ENCODE measurements at regions not wholly inside any gene's neighbourhood (a gene's known extent, or its start where the extent isn't known, plus 50 kb on each side); places are given as distances from the start of the nearest gene placed in this dataset.
"Not testable (repeated sequence)": the region's sequence is repeated elsewhere in the genome, so short reads cannot be mapped to it uniquely, and the experiment has no call there.

DNA sequence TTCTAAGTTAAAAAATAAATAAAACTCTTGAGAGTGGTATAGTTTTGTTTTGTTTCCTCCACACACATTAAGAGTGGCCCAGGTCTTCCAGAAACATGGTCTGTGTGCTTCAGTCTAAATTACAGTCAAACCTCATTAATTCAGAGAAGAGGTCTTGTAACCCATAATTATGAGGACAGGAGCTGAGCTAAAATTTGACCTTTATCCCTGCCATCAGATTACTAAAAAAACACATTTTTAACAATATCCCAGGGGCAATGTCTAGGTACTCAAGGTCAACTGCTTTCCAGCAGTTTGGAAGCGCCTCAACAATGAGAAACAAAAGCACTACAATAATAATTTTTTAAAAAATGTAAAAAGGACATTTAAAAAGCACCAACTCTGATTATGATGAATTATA is 184.1 kb upstream of the PFKP start:
- TF ChIP-seq, protein P1, sequence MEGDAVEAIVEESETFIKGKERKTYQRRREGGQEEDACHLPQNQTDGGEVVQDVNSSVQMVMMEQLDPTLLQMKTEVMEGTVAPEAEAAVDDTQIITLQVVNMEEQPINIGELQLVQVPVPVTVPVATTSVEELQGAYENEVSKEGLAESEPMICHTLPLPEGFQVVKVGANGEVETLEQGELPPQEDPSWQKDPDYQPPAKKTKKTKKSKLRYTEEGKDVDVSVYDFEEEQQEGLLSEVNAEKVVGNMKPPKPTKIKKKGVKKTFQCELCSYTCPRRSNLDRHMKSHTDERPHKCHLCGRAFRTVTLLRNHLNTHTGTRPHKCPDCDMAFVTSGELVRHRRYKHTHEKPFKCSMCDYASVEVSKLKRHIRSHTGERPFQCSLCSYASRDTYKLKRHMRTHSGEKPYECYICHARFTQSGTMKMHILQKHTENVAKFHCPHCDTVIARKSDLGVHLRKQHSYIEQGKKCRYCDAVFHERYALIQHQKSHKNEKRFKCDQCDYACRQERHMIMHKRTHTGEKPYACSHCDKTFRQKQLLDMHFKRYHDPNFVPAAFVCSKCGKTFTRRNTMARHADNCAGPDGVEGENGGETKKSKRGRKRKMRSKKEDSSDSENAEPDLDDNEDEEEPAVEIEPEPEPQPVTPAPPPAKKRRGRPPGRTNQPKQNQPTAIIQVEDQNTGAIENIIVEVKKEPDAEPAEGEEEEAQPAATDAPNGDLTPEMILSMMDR (IDR thresholded peaks at IDR 0.05; ENCODE audit: extremely low read depth, missing control alignments): no peak
- DNase-seq (ENCODE audit: low spot score): no peak

DNA sequence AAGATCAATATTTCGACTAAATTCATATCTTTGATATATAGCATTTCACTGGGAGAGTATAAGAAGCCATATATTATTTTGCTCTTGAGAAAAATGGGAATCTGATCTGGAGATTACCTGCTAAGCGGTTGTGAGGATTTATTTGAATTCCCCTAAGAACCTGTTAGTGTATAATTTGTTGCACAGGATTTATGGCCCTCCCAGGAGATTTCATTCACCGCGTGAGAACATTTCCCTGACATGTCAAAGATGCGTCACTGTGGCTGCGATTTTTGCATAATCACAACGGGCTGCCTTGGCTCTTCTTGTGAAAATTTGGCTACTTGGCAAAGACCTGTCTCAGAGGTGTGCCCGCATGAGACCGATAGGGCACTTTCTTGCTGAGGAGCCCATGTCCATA is 184.7 kb upstream of the PFKP start:
- DNase-seq (ENCODE audit: low spot score): no peak
- TF ChIP-seq, protein P1 (IDR thresholded peaks at IDR 0.05; ENCODE audit: extremely low read depth, missing control alignments): no peak

DNA sequence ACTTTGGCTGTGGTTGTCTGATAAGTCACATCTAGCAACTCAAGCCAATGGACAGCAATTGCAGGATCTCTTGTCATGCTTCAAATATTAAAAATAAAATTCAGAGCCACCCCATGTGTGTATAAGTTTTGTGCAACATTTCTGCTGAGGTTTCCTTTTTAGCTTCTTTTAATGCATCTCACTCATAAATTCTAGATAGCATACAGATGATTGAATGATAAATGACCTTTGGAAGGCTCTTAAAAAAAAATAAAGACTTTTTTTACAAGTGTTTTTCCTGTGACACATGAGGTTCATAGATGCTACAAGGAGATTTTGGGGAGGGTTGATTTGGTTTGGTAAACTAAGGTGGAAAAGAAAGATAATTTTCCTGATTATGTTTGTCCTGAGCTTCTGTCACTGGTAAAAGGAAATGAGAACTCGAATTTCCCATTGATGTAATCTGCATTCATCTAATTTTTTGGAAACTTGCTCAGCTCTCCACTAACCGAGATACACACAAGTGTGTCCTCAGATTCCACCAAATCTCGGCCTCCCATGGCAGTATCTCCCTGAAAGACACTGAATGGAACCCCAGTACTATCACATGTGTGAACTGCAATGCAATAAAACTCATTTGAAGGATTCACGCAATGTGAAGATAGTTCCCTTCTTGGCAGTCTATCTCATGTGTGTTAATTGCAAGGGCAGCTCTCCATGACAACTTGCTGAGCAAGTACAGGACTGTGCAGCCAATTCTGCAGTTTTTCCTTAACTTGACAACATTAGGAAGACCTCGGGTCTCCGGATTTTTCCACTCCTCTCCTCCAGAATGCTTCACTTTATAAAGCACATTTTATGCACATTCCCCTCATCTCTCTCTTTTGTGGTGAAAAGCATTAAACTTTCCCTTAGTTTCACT is 185.4 kb upstream of the PFKP start:
- TF ChIP-seq, protein P1 (IDR thresholded peaks at IDR 0.05; ENCODE audit: extremely low read depth, missing control alignments): no peak
- DNase-seq (ENCODE audit: low spot score): no peak

DNA sequence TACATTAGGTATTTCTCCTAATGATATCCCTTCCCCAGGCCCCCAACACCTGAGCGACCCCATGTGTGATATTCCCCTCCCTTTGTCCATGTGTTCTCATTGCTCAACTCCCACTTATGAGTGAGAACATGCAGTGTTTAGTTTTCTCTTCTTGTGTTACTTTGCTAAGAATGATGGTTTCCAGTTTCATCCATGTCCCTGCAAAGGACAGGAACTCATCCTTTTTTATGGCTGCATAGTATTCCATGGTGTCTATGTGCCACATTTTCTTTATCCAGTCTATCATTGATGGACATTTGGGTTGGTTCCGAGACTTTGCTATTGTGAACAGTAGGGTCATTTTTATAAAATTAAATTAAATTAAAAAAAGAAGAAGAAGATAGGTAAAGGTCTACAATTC is 187.3 kb upstream of the PFKP start:
- not testable (repeated sequence) for DNase-seq (ENCODE audit: low spot score)

DNA sequence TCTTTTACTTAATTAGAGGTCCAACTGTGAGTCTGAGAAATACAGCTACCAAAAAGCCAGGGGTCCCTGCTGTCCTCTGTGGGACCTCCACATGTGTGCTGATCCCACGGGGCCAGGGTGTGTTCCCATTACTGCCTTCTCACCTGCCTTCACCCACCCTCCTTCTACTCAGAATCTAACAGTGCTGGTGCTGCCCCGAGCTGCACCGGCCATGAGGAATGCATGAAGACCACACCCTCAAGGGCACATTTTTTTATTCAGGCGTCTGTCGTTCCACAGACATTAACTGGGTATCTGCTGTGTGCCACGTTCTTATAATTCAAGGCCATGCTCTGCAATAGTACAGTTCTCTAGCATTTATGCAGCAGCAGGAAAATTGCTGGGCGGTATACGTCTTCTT is 188.5 kb upstream of the PFKP start:
- no peak for DNase-seq (ENCODE audit: low spot score)
- TF ChIP-seq, protein P1 (IDR thresholded peaks at IDR 0.05; ENCODE audit: extremely low read depth, missing control alignments): no peak

DNA sequence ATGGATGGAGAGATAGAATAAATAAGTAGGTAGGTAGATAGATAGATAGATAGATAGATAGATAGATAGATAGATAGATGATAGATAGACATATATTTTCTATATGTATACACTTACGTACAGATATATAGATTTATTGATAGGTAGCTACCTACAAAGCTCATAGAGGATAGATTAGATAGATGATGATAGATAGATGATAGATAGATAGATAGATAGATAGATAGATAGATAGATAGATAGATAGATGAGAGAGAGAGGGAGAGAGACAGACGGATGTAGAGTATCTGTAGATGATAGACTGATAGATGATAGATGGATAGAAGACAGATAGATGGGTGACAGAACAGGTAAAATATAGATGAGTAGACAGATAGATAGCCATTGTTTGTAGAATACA is 191.3 kb upstream of the PFKP start:
- TF ChIP-seq, protein P1 (IDR thresholded peaks at IDR 0.05; ENCODE audit: extremely low read depth, missing control alignments): no peak
- no peak for DNase-seq (ENCODE audit: low spot score)

DNA sequence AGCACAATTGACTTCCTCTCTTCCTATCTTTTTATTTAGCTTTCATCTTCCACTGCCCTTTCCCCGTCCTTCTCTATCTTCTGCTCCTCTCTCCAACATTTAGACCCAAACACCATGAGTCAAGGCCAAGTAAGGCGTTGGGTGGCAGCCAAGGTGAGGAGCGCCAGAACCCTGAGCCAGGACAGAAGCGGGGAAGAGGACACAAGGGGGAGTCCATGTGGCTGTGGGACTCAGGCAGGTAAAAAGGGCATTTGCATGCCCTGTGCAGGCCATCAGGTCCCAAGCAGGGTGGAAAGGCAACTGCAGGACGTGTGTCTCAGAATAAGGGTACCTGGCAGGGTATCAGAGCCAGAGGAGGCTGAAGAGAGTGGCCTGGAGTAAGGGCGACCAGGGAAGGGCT is 192.4 kb upstream of the PFKP start:
- TF ChIP-seq, protein P1 (IDR thresholded peaks at IDR 0.05; ENCODE audit: extremely low read depth, missing control alignments): no peak
- no peak for DNase-seq (ENCODE audit: low spot score)

DNA sequence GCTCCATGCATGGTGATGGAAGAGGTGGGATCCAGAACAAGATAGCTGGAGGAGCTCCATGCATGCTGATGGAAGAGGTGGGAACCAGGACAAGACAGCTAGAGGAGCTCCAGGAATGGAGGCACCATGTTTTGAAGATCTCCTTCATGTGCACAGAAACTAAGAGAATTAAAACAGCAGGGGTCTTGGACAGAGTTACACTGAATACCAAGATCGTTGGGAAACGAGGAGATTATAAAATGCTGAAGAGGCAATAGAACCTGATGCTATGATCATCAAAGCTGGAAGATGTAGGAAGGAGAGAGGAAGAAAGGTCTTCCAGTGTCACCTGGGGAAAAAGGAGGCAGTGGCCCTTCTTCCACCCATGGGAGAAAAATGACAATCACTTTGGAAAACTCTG is 193.6 kb upstream of the PFKP start:
- TF ChIP-seq, protein P1 (IDR thresholded peaks at IDR 0.05; ENCODE audit: extremely low read depth, missing control alignments): no peak
- DNase-seq (ENCODE audit: low spot score): no peak

Data from GM20000 (cell line).